Peyer's patch (tissue), 4 donors: ENCODE measurements at regions not wholly inside any gene's neighbourhood (a gene's known extent, or its start where the extent isn't known, plus 50 kb on each side); places are given as distances from the start of the nearest gene placed in this dataset.

ENCODE experiments used
- CTCF ChIP-seq, 6 experiments: fragments of 450-650 bp in 4 of 6; fragments of 200-600 bp in 2 of 6; sonication (generic) in 1 of 6; IDR thresholded peaks; one replicate each; pipeline ENCODE4 v1.5.1; 2017 to 2019; ENCODE audit warnings: antibody characterized with exemption in 6 of 6, mild to moderate bottlenecking in 3 of 6, moderate library complexity in 1 of 6
- POLR2A ChIP-seq, 2 donors: fragments of 450-650 bp; IDR thresholded peaks; one replicate each; pipeline ENCODE4 v1.5.1; 2017; ENCODE audit warnings: antibody characterized with exemption in 2 of 2, mild to moderate bottlenecking in 2 of 2, moderate library complexity in 2 of 2

- TF ChIP-seq POLR2A (IDR thresholded peaks at IDR 0.05) (no peak), CTCF (IDR thresholded peaks at IDR 0.05) (no peak)
Observed at GRCh38 chrX:46250151-46250550, 295.1 kb downstream of the ZNF674 start.
